ENCODE measurements at regions not wholly inside any gene's neighbourhood (a gene's known extent, or its start where the extent isn't known, plus 50 kb on each side); places are given as distances from the start of the nearest gene placed in this dataset.

DNA sequence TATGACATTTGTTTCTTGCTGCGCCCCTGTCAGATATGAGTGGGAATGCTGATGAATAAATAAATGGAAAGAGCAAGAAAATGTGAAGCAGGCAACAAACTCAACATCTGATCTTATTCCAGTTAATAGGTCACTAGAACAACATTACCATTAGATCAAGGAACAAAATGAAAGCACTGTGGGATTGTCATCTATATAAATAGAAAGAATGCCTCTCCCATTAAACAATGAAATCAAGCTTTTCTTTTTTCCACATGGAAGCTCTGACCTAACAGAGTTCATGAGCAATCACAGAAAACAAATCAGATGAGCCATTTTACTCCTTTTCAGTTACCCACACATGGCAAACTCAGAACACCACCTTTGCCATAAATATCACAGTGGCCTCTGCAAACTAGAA, 354.8 kb downstream of the SUCLA2 start:
- Histone ChIP-seq H3K36me3 (replicated peaks in 1 of 2; ENCODE audit: control extremely low read depth in 1 of 2, control insufficient read depth in 1 of 2, extremely low read depth in 1 of 2, insufficient read depth in 2 of 2, low read length in 1 of 2) (no peaks in the 10 kb centered on the region), H4K20me1 (ENCODE audit: control insufficient read depth, insufficient read depth, low read length, poor library complexity, severe bottlenecking) (no peaks in the 10 kb centered on the region), H2AFZ (ENCODE audit: insufficient read depth, low read depth, low read length, poor library complexity, severe bottlenecking) (no peak overlapping the region), H3K4me1 (ENCODE audit: control insufficient read depth in 2 of 2, insufficient read depth in 2 of 2, low read length in 2 of 2) (no peaks in the 10 kb centered on the region), H3K79me2 (ENCODE audit: control insufficient read depth, insufficient read depth, low read length) (no peaks in the 10 kb centered on the region), H3K27ac (ENCODE audit: low read length in 2 of 2) (no peak overlapping the region), H3K4me3 (ENCODE audit: control extremely low read depth in 1 of 5, extremely low read depth in 1 of 5, insufficient read depth in 1 of 5, low read depth in 2 of 5, low read length in 4 of 5) (no peak overlapping the region), H3K4me2 (replicated peaks; ENCODE audit: low read depth, low read length, poor library complexity, severe bottlenecking) (no peak overlapping the region), H3K9ac (ENCODE audit: low read length) (no peak overlapping the region), H3K9me3 (ENCODE audit: control extremely low read depth in 1 of 3, control insufficient read depth in 2 of 3, insufficient read depth in 1 of 3, low read length in 2 of 3) (peaks cover 0 to 1% (median 0%) of the 10 kb centered on the region in 3 donors), H3K27me3 (replicated peaks in 1 of 4; ENCODE audit: control extremely low read depth in 1 of 4, control insufficient read depth in 3 of 4, insufficient read depth in 4 of 4, low read length in 3 of 4) (no peaks in the 10 kb centered on the region)
- POLR2A ChIA-PET: no interaction called here
- H3K27me3 Mint-ChIP-seq: no peaks in the 10 kb centered on the region
- intact Hi-C loops (cut with micrococcal nuclease): no loop called here
- H3K9me3 Mint-ChIP-seq (ENCODE audit: insufficient read depth): no peaks in the 10 kb centered on the region
- DNase-seq (no peak), ATAC-seq (ENCODE audit: low read depth) (no peak)
- no peak overlapping the region for H3K27ac Mint-ChIP-seq
- H3K4me1 Mint-ChIP-seq: no peaks in the 10 kb centered on the region
- TF ChIP-seq, protein P1, sequence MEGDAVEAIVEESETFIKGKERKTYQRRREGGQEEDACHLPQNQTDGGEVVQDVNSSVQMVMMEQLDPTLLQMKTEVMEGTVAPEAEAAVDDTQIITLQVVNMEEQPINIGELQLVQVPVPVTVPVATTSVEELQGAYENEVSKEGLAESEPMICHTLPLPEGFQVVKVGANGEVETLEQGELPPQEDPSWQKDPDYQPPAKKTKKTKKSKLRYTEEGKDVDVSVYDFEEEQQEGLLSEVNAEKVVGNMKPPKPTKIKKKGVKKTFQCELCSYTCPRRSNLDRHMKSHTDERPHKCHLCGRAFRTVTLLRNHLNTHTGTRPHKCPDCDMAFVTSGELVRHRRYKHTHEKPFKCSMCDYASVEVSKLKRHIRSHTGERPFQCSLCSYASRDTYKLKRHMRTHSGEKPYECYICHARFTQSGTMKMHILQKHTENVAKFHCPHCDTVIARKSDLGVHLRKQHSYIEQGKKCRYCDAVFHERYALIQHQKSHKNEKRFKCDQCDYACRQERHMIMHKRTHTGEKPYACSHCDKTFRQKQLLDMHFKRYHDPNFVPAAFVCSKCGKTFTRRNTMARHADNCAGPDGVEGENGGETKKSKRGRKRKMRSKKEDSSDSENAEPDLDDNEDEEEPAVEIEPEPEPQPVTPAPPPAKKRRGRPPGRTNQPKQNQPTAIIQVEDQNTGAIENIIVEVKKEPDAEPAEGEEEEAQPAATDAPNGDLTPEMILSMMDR (IDR thresholded peaks at IDR 0.05): no peak
- TF ChIP-seq EZH2 (IDR thresholded peaks at IDR 0.05; ENCODE audit: borderline replicate concordance, insufficient read depth, low read depth, low read length, poor library complexity, severe bottlenecking): no peak
- WGBS (ENCODE audit: insufficient coverage): no CpG with 5 or more reads among the region's 1 CpG
- CTCF ChIA-PET: no interaction called here
- no peak overlapping the region for H3K4me3 Mint-ChIP-seq

- no peaks in the 10 kb centered on the region for H3K27me3 Mint-ChIP-seq
- no peak overlapping the region for H3K27ac Mint-ChIP-seq
- Histone ChIP-seq H3K4me2 (replicated peaks; ENCODE audit: low read depth, low read length, poor library complexity, severe bottlenecking) (no peak overlapping the region), H3K4me1 (ENCODE audit: control insufficient read depth in 2 of 2, insufficient read depth in 2 of 2, low read length in 2 of 2) (no peaks in the 10 kb centered on the region), H3K9me3 (ENCODE audit: control extremely low read depth in 1 of 3, control insufficient read depth in 2 of 3, insufficient read depth in 1 of 3, low read length in 2 of 3) (no peaks in the 10 kb centered on the region), H3K27ac (ENCODE audit: low read length in 2 of 2) (no peak overlapping the region), H4K20me1 (ENCODE audit: control insufficient read depth, insufficient read depth, low read length, poor library complexity, severe bottlenecking) (no peaks in the 10 kb centered on the region), H3K27me3 (replicated peaks in 1 of 4; ENCODE audit: control extremely low read depth in 1 of 4, control insufficient read depth in 3 of 4, insufficient read depth in 4 of 4, low read length in 3 of 4) (no peaks in the 10 kb centered on the region), H3K9ac (ENCODE audit: low read length) (no peak overlapping the region), H3K79me2 (ENCODE audit: control insufficient read depth, insufficient read depth, low read length) (no peaks in the 10 kb centered on the region), H2AFZ (ENCODE audit: insufficient read depth, low read depth, low read length, poor library complexity, severe bottlenecking) (no peak overlapping the region), H3K36me3 (replicated peaks in 1 of 2; ENCODE audit: control extremely low read depth in 1 of 2, control insufficient read depth in 1 of 2, extremely low read depth in 1 of 2, insufficient read depth in 2 of 2, low read length in 1 of 2) (no peaks in the 10 kb centered on the region), H3K4me3 (ENCODE audit: control extremely low read depth in 1 of 5, extremely low read depth in 1 of 5, insufficient read depth in 1 of 5, low read depth in 2 of 5, low read length in 4 of 5) (no peak overlapping the region)
- TF ChIP-seq EZH2 (IDR thresholded peaks at IDR 0.05; ENCODE audit: borderline replicate concordance, insufficient read depth, low read depth, low read length, poor library complexity, severe bottlenecking): no peak
- TF ChIP-seq, protein P1 (IDR thresholded peaks at IDR 0.05): no peak
- ATAC-seq (ENCODE audit: low read depth) (no peak), DNase-seq (no peak)
- no peaks in the 10 kb centered on the region for H3K4me1 Mint-ChIP-seq
- intact Hi-C loops (cut with micrococcal nuclease): no loop called here
- no peak overlapping the region for H3K4me3 Mint-ChIP-seq
- WGBS (ENCODE audit: insufficient coverage): no CpG with 5 or more reads among the region's 2 CpGs
- peaks cover 2% of the 10 kb centered on the region for H3K9me3 Mint-ChIP-seq (ENCODE audit: insufficient read depth)
- ChIA-PET CTCF (no interaction called here), POLR2A (no interaction called here)
Observed at GRCh38 chr13:47639738-47640447, 361.2 kb downstream of the SUCLA2 start.

All from B cell (primary cell).